ENCODE measurements at regions not wholly inside any gene's neighbourhood (a gene's known extent, or its start where the extent isn't known, plus 50 kb on each side); places are given as distances from the start of the nearest gene placed in this dataset.

- TF ChIP-seq CTCF (IDR thresholded peaks at IDR 0.05), result no peak
- no peak for TF ChIP-seq POLR2A (IDR thresholded peaks at IDR 0.05)
Measured at GRCh38 chr18:21980744-21981143, 188.6 kb upstream of the GATA6 start.
